GM23338 (cell line): ENCODE measurements at regions not wholly inside any gene's neighbourhood (a gene's known extent, or its start where the extent isn't known, plus 50 kb on each side); places are given as distances from the start of the nearest gene placed in this dataset.

Experiments
- ATAC-seq: fragments of 200-7000 bp; cut with Tn5 transposase; 3 replicates; pipeline ENCODE4 v1.9.1; 2020
- DNase-seq: peaks from one replicate; pipeline ENCODE4 v3.0.0-alpha.2; 2015; ENCODE audit warnings: low spot score
- H2AFZ ChIP-seq: fragments of 200-600 bp; sonication (generic); 2 replicates; pipeline ENCODE4 v1.8.0; 2016; ENCODE audit warnings: antibody characterized with exemption, mild to moderate bottlenecking, moderate library complexity
- H3F3A ChIP-seq: fragments of 200-600 bp; sonication (generic); replicated peaks from 2 replicates; pipeline ENCODE4 v1.8.0; 2017; ENCODE audit warnings: antibody characterized with exemption, mixed run types, low read depth
- H3K27ac ChIP-seq: fragments of 200-600 bp; sonication (generic); 2 replicates; pipeline ENCODE4 v1.6.1; 2016; ENCODE audit warnings: low read depth
- H3K27me3 ChIP-seq: fragments of 200-600 bp; sonication (generic); 2 replicates; pipeline ENCODE4 v1.8.0; 2016; ENCODE audit warnings: mild to moderate bottlenecking, mixed run types, moderate library complexity; ENCODE audit not compliant: insufficient read depth
- H3K36me3 ChIP-seq: fragments of 200-600 bp; sonication (generic); 2 replicates; pipeline ENCODE4 v1.8.0; 2016; ENCODE audit warnings: mild to moderate bottlenecking; ENCODE audit not compliant: insufficient read depth
- H3K4me1 ChIP-seq: fragments of 200-600 bp; sonication (generic); 2 replicates; pipeline ENCODE4 v1.8.0; 2016; ENCODE audit warnings: mild to moderate bottlenecking, moderate library complexity; ENCODE audit not compliant: insufficient read depth
- H3K4me2 ChIP-seq: fragments of 200-600 bp; sonication (generic); 2 replicates; pipeline ENCODE4 v1.7.1; 2017; ENCODE audit warnings: mixed run types
- H3K4me3 ChIP-seq: fragments of 200-600 bp; sonication (generic); 2 replicates; pipeline ENCODE4 v1.6.1; 2016; ENCODE audit warnings: mixed run types
- H3K79me2 ChIP-seq: fragments of 200-600 bp; sonication (generic); replicated peaks from 2 replicates; pipeline ENCODE4 v1.8.0; 2017; ENCODE audit warnings: mild to moderate bottlenecking; ENCODE audit not compliant: insufficient read depth
- H3K9me2 ChIP-seq: fragments of 200-600 bp; sonication (generic); 2 replicates; pipeline ENCODE4 v1.8.0; 2017; ENCODE audit not compliant: insufficient read depth
- H4K20me1 ChIP-seq: fragments of 200-600 bp; sonication (generic); replicated peaks from 2 replicates; pipeline ENCODE4 v1.8.0; 2017; ENCODE audit warnings: mild to moderate bottlenecking; ENCODE audit not compliant: insufficient read depth
- H3K27ac Mint-ChIP-seq: 2 replicates; pipeline ENCODE4 v1.8.0; 2020; ENCODE audit warnings: inconsistent platforms, mild to moderate bottlenecking, moderate library complexity, mixed read lengths
- H3K27me3 Mint-ChIP-seq: 3 replicates; pipeline ENCODE4 v1.8.0; 2022; ENCODE audit warnings: low read depth, mild to moderate bottlenecking, moderate library complexity, mixed read lengths, inconsistent platforms; ENCODE audit not compliant: insufficient read depth, poor library complexity
- H3K36me3 Mint-ChIP-seq: 3 replicates; pipeline ENCODE4 v1.8.0; 2021; ENCODE audit warnings: low read depth, mild to moderate bottlenecking, inconsistent platforms, moderate library complexity, mixed read lengths
- H3K4me1 Mint-ChIP-seq: 3 replicates; pipeline ENCODE4 v1.8.0; 2020; ENCODE audit warnings: mild to moderate bottlenecking, inconsistent platforms, mixed read lengths
- H3K4me3 Mint-ChIP-seq: 3 replicates; pipeline ENCODE4 v1.8.0; 2021; ENCODE audit warnings: moderate library complexity, mild to moderate bottlenecking, inconsistent platforms, mixed read lengths
- H3K9me3 Mint-ChIP-seq: 3 replicates; pipeline ENCODE4 v1.8.0; 2020; ENCODE audit warnings: moderate library complexity, mild to moderate bottlenecking, inconsistent platforms, mixed read lengths
- CREB1 ChIP-seq: fragments of 250-450 bp; sonication (Bioruptor Pico); IDR thresholded peaks from 2 replicates; pipeline ENCODE4 v1.5.0; 2020; ENCODE audit warnings: low read depth, mild to moderate bottlenecking, moderate library complexity
- EZH2 ChIP-seq: fragments of 200-600 bp; sonication (generic); IDR thresholded peaks from one replicate; pipeline ENCODE4 v1.8.0; 2017; ENCODE audit warnings: antibody characterized with exemption, mild to moderate bottlenecking, low read depth; ENCODE audit not compliant: unreplicated experiment
- JUNB ChIP-seq: IDR thresholded peaks from one replicate; pipeline ENCODE4 v1.6.1; 2016; ENCODE audit warnings: antibody characterized with exemption; ENCODE audit not compliant: unreplicated experiment
- NANOG ChIP-seq: IDR thresholded peaks from 2 replicates; pipeline ENCODE4 v1.6.1; 2016; ENCODE audit warnings: antibody characterized with exemption, borderline replicate concordance
- POLR2AphosphoS5 ChIP-seq: IDR thresholded peaks from 2 replicates; pipeline ENCODE4 v1.6.1; 2016; ENCODE audit warnings: antibody characterized with exemption, low read depth
- STAT1 ChIP-seq: IDR thresholded peaks from one replicate; pipeline ENCODE4 v1.6.1; 2016; ENCODE audit warnings: antibody characterized with exemption; ENCODE audit not compliant: unreplicated experiment
- ZNF114 ChIP-seq: fragments of 250-450 bp; sonication (Bioruptor Pico); IDR thresholded peaks from 2 replicates; pipeline ENCODE4 v1.5.0; 2020; ENCODE audit warnings: mild to moderate bottlenecking, moderate library complexity
- ZNF331 ChIP-seq: fragments of 250-450 bp; sonication (Bioruptor Pico); IDR thresholded peaks from 2 replicates; pipeline ENCODE4 v1.5.0; 2020; ENCODE audit warnings: low read depth, mild to moderate bottlenecking, moderate library complexity
- TF ChIP-seq, protein P1 (sequence below), 2 experiments: fragments of 200-600 bp in 1 of 2; sonication (generic) in 1 of 2; conservative IDR thresholded peaks; 2 replicates each; pipeline versions ENCODE4 v1.5.1 to v1.6.1; 2016 to 2017; ENCODE audit warnings: antibody characterized with exemption in 2 of 2, low read depth in 2 of 2, mild to moderate bottlenecking in 2 of 2, moderate library complexity in 1 of 2
- TF ChIP-seq, protein P2 (sequence below): IDR thresholded peaks from one replicate; pipeline ENCODE4 v1.6.1; 2018; ENCODE audit warnings: antibody characterized with exemption; ENCODE audit not compliant: unreplicated experiment
- TF ChIP-seq, protein P3 (sequence below): IDR thresholded peaks from 2 replicates; pipeline ENCODE4 v1.6.1; 2016; ENCODE audit warnings: antibody characterized with exemption

DNA sequence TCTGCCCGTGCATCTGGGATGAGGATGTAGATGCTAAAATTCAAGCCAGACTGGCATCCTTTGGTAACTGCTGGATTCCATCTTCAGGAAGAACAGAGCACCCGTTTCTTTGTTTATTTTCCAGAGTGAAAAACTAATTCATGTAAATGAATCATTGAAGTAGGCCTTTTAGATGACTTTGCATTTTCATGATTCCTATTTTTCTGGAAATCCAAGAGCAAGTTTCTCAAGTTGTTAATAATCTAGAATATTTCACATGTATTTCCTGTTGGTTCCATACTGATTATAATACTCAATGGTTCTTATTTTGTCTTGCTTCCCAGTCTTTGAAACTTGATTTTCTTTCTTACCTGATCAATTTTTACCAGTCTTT is 328.4 kb downstream of the LPIN1 start:
- no peaks in the 10 kb centered on the region for H3K79me2 ChIP-seq
- Mint-ChIP-seq H3K4me1 (peaks cover 6% of the 10 kb centered on the region), H3K27me3 (no peaks in the 10 kb centered on the region)

DNA sequence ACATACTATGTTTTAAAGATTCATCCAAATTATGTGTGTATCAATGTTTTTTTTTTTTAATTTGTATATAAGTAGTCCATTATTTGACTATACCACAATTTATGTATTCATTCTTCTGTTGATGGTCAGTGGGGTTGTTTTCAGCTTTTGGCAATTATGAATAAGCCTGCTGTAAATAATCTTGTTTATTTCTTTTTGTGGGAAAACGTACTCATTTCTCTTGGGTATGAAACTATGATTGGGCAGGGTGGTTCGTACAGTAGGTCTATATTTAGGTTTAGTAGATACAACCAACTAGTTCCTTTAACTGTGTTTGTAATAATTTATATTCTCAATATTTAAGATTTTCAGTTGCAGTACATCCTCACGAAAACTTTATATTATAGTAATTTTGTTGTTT is 329.2 kb downstream of the LPIN1 start:
- ATAC-seq (no peak), DNase-seq (no peak)
- H3K4me3 ChIP-seq = no peak overlapping the region
- H3K27ac ChIP-seq = no peak overlapping the region
- no peak overlapping the region for H3K27ac Mint-ChIP-seq
- H3K4me1 Mint-ChIP-seq = peaks cover 7% of the 10 kb centered on the region
- H3K27me3 Mint-ChIP-seq = no peaks in the 10 kb centered on the region
- peaks cover 2% of the 10 kb centered on the region; the same call in 1 of the 3 replicates for H3K9me3 Mint-ChIP-seq
- no peaks in the 10 kb centered on the region for H3K27me3 ChIP-seq
- H3K4me2 ChIP-seq = no peak overlapping the region
- H2AFZ ChIP-seq = no peak overlapping the region
- no peaks in the 10 kb centered on the region for H3K79me2 ChIP-seq
- peaks cover 3% of the 10 kb centered on the region; the same call in 2 of the 3 replicates for H3K36me3 Mint-ChIP-seq
- TF ChIP-seq CREB1 (no peak), ZNF114 (no peak), ZNF331 (CRISPR knock-in tag) (no peak), EZH2 (no peak), STAT1 (no peak)
- H3F3A ChIP-seq = no peaks in the 10 kb centered on the region
- peaks cover 23% of the 10 kb centered on the region for H3K9me2 ChIP-seq
- H3K4me3 Mint-ChIP-seq = no peak overlapping the region
- no peaks in the 10 kb centered on the region; the same call in 1 of the 2 replicates for H3K4me1 ChIP-seq
- H3K36me3 ChIP-seq = no peaks in the 10 kb centered on the region
- no peaks in the 10 kb centered on the region for H4K20me1 ChIP-seq

More for the DNA sequence above, 328.4 kb downstream of the LPIN1 start:
- Histone ChIP-seq H3K27me3 (no peaks in the 10 kb centered on the region), H4K20me1 (no peaks in the 10 kb centered on the region), H3K4me1 (no peaks in the 10 kb centered on the region; the same call in 1 of the 2 replicates), H3K27ac (no peak overlapping the region), H3K4me2 (no peak overlapping the region), H3K4me3 (no peak overlapping the region), H3F3A (no peaks in the 10 kb centered on the region), H3K9me2 (peaks cover 23% of the 10 kb centered on the region), H2AFZ (no peak overlapping the region), H3K36me3 (no peaks in the 10 kb centered on the region)
- TF ChIP-seq ZNF331 (CRISPR knock-in tag) = no peak
- no peak for TF ChIP-seq STAT1
- TF ChIP-seq, protein P1, sequence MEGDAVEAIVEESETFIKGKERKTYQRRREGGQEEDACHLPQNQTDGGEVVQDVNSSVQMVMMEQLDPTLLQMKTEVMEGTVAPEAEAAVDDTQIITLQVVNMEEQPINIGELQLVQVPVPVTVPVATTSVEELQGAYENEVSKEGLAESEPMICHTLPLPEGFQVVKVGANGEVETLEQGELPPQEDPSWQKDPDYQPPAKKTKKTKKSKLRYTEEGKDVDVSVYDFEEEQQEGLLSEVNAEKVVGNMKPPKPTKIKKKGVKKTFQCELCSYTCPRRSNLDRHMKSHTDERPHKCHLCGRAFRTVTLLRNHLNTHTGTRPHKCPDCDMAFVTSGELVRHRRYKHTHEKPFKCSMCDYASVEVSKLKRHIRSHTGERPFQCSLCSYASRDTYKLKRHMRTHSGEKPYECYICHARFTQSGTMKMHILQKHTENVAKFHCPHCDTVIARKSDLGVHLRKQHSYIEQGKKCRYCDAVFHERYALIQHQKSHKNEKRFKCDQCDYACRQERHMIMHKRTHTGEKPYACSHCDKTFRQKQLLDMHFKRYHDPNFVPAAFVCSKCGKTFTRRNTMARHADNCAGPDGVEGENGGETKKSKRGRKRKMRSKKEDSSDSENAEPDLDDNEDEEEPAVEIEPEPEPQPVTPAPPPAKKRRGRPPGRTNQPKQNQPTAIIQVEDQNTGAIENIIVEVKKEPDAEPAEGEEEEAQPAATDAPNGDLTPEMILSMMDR (conservative IDR thresholded peaks at IDR 0.05; ENCODE audit: low read depth in 2 of 2) = no peak
- TF ChIP-seq JUNB = no peak
- no peak for TF ChIP-seq CREB1
- no peak for TF ChIP-seq POLR2AphosphoS5
- DNase-seq = no peak
- Mint-ChIP-seq H3K4me3 (no peak overlapping the region), H3K9me3 (peaks cover 2% of the 10 kb centered on the region; the same call in 1 of the 3 replicates), H3K27ac (0 out of 2 replicates have a peak overlapping the region, but pooled peaks have one; percentile 36), H3K36me3 (no peaks in the 10 kb centered on the region; the same call in 2 of the 3 replicates)
- ATAC-seq = no peak

DNA sequence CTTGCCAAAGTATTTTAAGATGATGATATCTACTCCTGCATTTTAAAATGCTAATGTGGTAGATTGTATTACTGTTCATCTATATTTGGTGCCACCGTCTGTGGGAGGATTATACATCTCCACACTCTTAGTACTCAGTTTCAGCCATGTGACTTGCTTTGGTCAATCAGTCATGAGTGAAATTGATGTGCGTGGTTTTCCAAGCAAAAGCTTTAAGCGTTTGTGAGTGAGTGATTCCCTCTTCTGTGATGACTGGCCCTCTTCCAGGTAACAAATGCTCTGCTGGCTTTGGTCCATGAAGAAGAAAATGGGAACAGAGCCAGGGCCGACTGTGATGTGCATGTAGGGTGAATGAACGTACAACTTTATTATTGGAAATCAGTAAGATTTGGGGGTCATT is 330.4 kb downstream of the LPIN1 start:
- Mint-ChIP-seq H3K4me1 (peaks cover 18% of the 10 kb centered on the region), H3K9me3 (peaks cover 2% of the 10 kb centered on the region; the same call in 1 of the 3 replicates), H3K4me3 (no peak overlapping the region), H3K27ac (no peak overlapping the region), H3K36me3 (peaks cover 6% of the 10 kb centered on the region; the same call in 2 of the 3 replicates), H3K27me3 (no peaks in the 10 kb centered on the region)
- DNase-seq (no peak), ATAC-seq (no peak)
- peaks cover 14% of the 10 kb centered on the region for H3K9me2 ChIP-seq
- no peak overlapping the region for H3K4me2 ChIP-seq
- H2AFZ ChIP-seq = no peak overlapping the region
- H3K4me1 ChIP-seq = peaks cover 10% of the 10 kb centered on the region
- H3K79me2 ChIP-seq = no peaks in the 10 kb centered on the region
- no peaks in the 10 kb centered on the region for H4K20me1 ChIP-seq
- no peaks in the 10 kb centered on the region for H3K27me3 ChIP-seq
- H3F3A ChIP-seq = no peaks in the 10 kb centered on the region
- H3K27ac ChIP-seq = no peak overlapping the region
- H3K36me3 ChIP-seq = no peaks in the 10 kb centered on the region
- no peak overlapping the region for H3K4me3 ChIP-seq
- TF ChIP-seq NANOG (no peak), CREB1 (no peak)
- TF ChIP-seq, protein P2, sequence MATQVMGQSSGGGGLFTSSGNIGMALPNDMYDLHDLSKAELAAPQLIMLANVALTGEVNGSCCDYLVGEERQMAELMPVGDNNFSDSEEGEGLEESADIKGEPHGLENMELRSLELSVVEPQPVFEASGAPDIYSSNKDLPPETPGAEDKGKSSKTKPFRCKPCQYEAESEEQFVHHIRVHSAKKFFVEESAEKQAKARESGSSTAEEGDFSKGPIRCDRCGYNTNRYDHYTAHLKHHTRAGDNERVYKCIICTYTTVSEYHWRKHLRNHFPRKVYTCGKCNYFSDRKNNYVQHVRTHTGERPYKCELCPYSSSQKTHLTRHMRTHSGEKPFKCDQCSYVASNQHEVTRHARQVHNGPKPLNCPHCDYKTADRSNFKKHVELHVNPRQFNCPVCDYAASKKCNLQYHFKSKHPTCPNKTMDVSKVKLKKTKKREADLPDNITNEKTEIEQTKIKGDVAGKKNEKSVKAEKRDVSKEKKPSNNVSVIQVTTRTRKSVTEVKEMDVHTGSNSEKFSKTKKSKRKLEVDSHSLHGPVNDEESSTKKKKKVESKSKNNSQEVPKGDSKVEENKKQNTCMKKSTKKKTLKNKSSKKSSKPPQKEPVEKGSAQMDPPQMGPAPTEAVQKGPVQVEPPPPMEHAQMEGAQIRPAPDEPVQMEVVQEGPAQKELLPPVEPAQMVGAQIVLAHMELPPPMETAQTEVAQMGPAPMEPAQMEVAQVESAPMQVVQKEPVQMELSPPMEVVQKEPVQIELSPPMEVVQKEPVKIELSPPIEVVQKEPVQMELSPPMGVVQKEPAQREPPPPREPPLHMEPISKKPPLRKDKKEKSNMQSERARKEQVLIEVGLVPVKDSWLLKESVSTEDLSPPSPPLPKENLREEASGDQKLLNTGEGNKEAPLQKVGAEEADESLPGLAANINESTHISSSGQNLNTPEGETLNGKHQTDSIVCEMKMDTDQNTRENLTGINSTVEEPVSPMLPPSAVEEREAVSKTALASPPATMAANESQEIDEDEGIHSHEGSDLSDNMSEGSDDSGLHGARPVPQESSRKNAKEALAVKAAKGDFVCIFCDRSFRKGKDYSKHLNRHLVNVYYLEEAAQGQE = no peak
- TF ChIP-seq, protein P3, sequence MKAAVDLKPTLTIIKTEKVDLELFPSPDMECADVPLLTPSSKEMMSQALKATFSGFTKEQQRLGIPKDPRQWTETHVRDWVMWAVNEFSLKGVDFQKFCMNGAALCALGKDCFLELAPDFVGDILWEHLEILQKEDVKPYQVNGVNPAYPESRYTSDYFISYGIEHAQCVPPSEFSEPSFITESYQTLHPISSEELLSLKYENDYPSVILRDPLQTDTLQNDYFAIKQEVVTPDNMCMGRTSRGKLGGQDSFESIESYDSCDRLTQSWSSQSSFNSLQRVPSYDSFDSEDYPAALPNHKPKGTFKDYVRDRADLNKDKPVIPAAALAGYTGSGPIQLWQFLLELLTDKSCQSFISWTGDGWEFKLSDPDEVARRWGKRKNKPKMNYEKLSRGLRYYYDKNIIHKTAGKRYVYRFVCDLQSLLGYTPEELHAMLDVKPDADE = no peak
